ENCODE measurements at regions not wholly inside any gene's neighbourhood (a gene's known extent, or its start where the extent isn't known, plus 50 kb on each side); places are given as distances from the start of the nearest gene placed in this dataset.
"Not testable (repeated sequence)": the region's sequence is repeated elsewhere in the genome, so short reads cannot be mapped to it uniquely, and the experiment has no call there.

DNA sequence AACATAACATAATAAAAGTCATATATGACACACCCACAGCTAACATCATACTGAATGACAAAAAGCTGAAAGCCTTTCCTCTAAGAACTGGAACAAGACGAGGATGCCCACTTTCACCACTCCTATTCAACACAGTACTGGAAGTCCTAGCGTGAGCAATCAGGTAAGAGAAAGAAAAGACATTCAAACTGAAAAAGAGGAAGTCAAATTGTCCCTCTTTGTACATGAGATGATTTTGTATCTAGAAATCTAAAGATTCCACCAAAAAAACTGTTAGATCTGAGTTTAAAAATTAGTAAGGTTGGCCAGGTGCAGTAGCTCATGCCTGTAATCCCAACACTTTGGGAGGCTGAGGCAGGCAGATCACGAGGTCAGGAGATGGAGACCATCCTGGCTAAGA, 70.1 kb upstream of the PROKR2 start:
- DNase-seq: not testable (repeated sequence)

DNA sequence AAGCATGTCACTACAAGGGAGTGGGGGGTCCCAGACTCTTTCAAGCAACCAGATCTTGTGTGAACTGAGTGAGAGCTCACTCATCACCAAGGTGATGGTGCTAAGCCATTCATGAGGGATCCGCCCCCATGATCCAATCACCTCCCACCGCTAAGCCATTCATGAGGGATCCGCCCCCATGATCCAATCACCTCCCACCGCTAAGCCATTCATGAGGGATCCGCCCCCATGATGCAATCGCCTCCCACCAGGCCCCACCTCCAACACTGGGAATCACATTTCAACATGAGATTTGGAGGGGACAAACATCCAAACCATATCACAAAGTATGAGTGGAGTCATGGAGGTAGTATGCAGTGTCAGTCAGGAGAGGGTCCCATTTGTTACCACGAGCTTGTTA, 64.8 kb upstream of the PROKR2 start:
- not testable (repeated sequence) for DNase-seq

DNA sequence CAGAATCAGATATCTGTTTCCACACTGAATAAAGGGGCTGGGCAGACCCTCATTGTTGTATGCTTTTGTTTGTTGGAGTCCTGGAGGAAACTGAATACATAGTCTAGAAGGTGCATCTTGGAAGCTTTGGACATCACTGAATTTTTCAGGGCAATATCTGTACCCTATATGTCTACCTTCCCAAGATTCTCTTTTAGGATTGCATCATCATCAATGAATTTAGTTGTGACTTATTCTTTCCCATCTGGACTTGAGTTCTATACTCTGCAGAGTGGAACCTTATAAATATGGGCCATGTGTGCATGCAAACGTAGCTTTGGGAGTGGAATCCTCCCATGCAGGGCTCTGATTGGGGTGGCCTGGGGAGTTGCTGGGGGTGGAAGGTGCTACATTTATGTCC, 60.7 kb upstream of the PROKR2 start:
- no peak for DNase-seq

DNA sequence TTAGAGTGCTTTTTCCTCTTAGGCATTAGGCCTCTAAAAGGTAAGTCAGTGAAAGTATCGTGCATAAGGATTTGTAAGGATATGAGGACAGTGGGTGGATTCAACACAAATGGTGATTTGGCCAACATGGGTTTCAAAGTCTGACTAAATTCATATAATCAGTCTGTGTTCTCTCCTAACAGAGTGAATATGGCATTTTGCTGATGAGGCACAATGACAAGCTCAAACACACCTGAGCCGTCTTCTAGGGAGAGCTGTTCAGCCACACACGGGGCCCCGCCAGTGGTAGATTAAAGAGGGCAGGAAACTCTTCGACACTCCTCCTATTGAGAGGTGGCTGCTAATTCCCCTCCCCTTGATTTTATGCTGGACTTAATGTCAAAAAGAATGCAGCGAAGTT, 59.5 kb upstream of the PROKR2 start:
- no peak for DNase-seq

DNA sequence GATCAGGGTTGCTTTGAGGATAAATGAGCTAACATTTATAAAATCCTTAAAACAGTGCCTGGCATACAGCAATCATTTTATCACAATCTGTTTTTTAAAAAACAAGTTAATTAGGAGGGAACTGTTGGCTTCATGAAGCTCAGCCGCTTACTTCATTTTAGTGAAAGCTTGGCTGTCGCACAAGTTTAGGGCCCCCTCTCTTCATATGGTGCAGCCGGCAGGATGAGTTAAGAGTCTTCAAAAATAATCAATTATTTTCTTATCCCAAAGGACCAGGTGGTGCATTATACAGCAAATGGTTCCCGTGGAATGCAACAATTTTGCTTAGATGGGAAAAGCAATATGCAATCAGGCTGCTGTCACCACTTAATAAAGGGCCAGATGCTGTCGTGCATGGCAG, 57.4 kb upstream of the PROKR2 start:
- no peak for DNase-seq

DNA sequence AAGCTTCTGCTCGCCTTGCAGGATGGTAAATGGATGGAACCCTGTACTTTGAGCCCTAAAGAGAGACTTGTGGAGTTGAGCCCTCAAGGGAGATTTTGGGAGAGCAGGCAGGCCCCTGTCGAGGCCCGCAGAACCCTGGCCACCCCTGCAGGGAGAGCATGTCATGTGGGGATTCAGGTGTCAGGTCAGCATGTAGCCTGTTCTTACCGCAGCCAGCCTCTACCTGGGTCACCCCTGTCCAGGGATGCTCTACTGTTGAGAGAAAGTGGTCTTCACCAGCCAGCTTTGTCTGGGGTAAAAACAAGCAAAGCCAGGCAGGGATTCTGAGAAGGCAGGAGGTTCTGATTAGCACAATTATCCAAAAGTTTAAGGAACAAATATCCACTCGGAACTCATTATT, 55.6 kb upstream of the PROKR2 start:
- DNase-seq: no peak

DNA sequence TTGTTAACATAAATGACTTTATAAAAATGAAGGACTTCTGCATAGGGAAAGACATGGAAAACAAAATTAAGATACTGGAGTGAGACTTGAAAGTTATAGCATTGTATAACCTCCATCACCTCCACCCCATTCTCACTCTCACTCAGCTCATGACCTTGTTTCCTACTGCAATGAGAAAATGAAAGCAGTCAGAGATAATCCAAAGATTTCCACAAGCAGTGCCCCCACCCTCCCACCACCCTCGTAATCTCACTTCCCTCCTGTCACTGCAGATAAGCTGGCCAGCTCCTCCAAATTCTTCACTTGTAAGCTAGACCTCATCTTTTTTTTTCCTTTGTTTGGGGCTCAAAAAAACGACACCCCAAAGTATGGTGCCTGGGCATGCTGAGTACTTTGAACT, 52.9 kb upstream of the PROKR2 start:
- no peak for DNase-seq

Data from activated effector memory CD4-positive, alpha-beta T cell treated with anti-CD3 and anti-CD28 coated beads, Interleukin-2, amount 50 U/mL, for 16 hours (primary cell).